ENCODE measurements at regions not wholly inside any gene's neighbourhood (a gene's known extent, or its start where the extent isn't known, plus 50 kb on each side); places are given as distances from the start of the nearest gene placed in this dataset.
"Not testable (repeated sequence)": the region's sequence is repeated elsewhere in the genome, so short reads cannot be mapped to it uniquely, and the experiment has no call there.

GRCh38 chr2:48221846-48222516, 92.5 kb upstream of the FOXN2 start:
- no peak for DNase-seq

GRCh38 chr2:48227617-48228344, 86.7 kb upstream of the FOXN2 start:
- DNase-seq: no peak

- DNase-seq: no peak
These were observed 86.2 kb upstream of the FOXN2 start for GRCh38 chr2:48228345-48228684.

GRCh38 chr2:48229063-48229462, 85.4 kb upstream of the FOXN2 start:
- no peak for DNase-seq

GRCh38 chr2:48230834-48231233, 83.6 kb upstream of the FOXN2 start:
- DNase-seq: no peak

GRCh38 chr2:48232351-48232750, 82.1 kb upstream of the FOXN2 start:
- no peak for DNase-seq

- DNase-seq: no peak
These were observed 81.5 kb upstream of the FOXN2 start for GRCh38 chr2:48233005-48233404.

- not testable (repeated sequence) for DNase-seq
These were observed 80.7 kb upstream of the FOXN2 start for GRCh38 chr2:48233824-48234223.

GRCh38 chr2:48235076-48235475, 79.4 kb upstream of the FOXN2 start:
- no peak for DNase-seq

GRCh38 chr2:48238381-48238780, 76.1 kb upstream of the FOXN2 start:
- no peak for DNase-seq

- DNase-seq: no peak
These were observed 73.6 kb upstream of the FOXN2 start for GRCh38 chr2:48240912-48241311.

- DNase-seq: no peak
These were observed 67.3 kb upstream of the FOXN2 start for GRCh38 chr2:48247206-48247605.

GRCh38 chr2:48248251-48248933, 66.1 kb upstream of the FOXN2 start:
- peak; percentile 54 for DNase-seq

GRCh38 chr2:48249025-48249424, 65.5 kb upstream of the FOXN2 start:
- peak; percentile 30 for DNase-seq

GRCh38 chr2:48249631-48250473, 64.6 kb upstream of the FOXN2 start:
- peak; percentile 1 for DNase-seq

- no peak for DNase-seq
These were observed 64.0 kb upstream of the FOXN2 start for GRCh38 chr2:48250474-48250844.

GRCh38 chr2:48250943-48251342, 63.5 kb upstream of the FOXN2 start:
- no peak for DNase-seq

GRCh38 chr2:48251437-48252148, 62.9 kb upstream of the FOXN2 start:
- DNase-seq: no peak

GRCh38 chr2:48253301-48253700, 61.2 kb upstream of the FOXN2 start:
- DNase-seq: no peak

GRCh38 chr2:48254839-48255238, 59.6 kb upstream of the FOXN2 start:
- no peak for DNase-seq

GRCh38 chr2:48257456-48257855, 57.0 kb upstream of the FOXN2 start:
- no peak for DNase-seq
